Neural cell (in vitro differentiated cells): ENCODE measurements at regions not wholly inside any gene's neighbourhood (a gene's known extent, or its start where the extent isn't known, plus 50 kb on each side); places are given as distances from the start of the nearest gene placed in this dataset.

Experiments
- CTCF ChIP-seq: fragments of 450-650 bp; IDR thresholded peaks from 2 replicates; pipeline ENCODE4 v1.5.1; 2014; ENCODE audit warnings: antibody characterized with exemption, mild to moderate bottlenecking, moderate library complexity; ENCODE audit not compliant: poor library complexity, severe bottlenecking
- EP300 ChIP-seq: fragments of 450-650 bp; conservative IDR thresholded peaks from 2 replicates; pipeline ENCODE4 v1.6.1; 2014; ENCODE audit warnings: antibody characterized with exemption, mild to moderate bottlenecking, moderate library complexity; ENCODE audit not compliant: poor library complexity, severe bottlenecking
- EZH2 ChIP-seq: fragments of 200-600, 300-800 bp; shearing (Covaris generic), sonication (generic); IDR thresholded peaks from 2 replicates; pipeline ENCODE4 v1.6.1; 2014; ENCODE audit warnings: antibody characterized with exemption, low read length, borderline replicate concordance, mild to moderate bottlenecking; ENCODE audit not compliant: insufficient read depth, poor library complexity, severe bottlenecking
- MXI1 ChIP-seq: fragments of 450-650 bp; conservative IDR thresholded peaks from 2 replicates; pipeline ENCODE4 v1.6.1; 2014; ENCODE audit warnings: antibody characterized with exemption, mild to moderate bottlenecking; ENCODE audit not compliant: poor library complexity, severe bottlenecking
- POLR2AphosphoS5 ChIP-seq: IDR thresholded peaks from 2 replicates; pipeline ENCODE4 v1.6.1; 2012
- RAD21 ChIP-seq: fragments of 450-650 bp; conservative IDR thresholded peaks from 2 replicates; pipeline ENCODE4 v1.6.1; 2014; ENCODE audit warnings: antibody characterized with exemption, mild to moderate bottlenecking, moderate library complexity
- REST ChIP-seq: IDR thresholded peaks from 2 replicates; pipeline ENCODE4 v1.6.1; 2012; ENCODE audit warnings: borderline replicate concordance
- SMC3 ChIP-seq: fragments of 450-650 bp; conservative IDR thresholded peaks from 2 replicates; pipeline ENCODE4 v1.6.1; 2014; ENCODE audit warnings: antibody characterized with exemption, mild to moderate bottlenecking, moderate library complexity; ENCODE audit not compliant: poor library complexity
- TAF1 ChIP-seq: IDR thresholded peaks from 2 replicates; pipeline ENCODE4 v1.6.1; 2012; ENCODE audit warnings: low read depth

- TF ChIP-seq CTCF (no peak), REST (no peak), EZH2 (no peak), RAD21 (no peak), POLR2AphosphoS5 (no peak), TAF1 (no peak), EP300 (no peak), MXI1 (no peak), SMC3 (no peak)
These were observed 82.2 kb upstream of the GPR141 start for GRCh38 chr7:37601321-37601720.
